ENCODE measurements at regions not wholly inside any gene's neighbourhood (a gene's known extent, or its start where the extent isn't known, plus 50 kb on each side); places are given as distances from the start of the nearest gene placed in this dataset.

- TF ChIP-seq, protein P1, sequence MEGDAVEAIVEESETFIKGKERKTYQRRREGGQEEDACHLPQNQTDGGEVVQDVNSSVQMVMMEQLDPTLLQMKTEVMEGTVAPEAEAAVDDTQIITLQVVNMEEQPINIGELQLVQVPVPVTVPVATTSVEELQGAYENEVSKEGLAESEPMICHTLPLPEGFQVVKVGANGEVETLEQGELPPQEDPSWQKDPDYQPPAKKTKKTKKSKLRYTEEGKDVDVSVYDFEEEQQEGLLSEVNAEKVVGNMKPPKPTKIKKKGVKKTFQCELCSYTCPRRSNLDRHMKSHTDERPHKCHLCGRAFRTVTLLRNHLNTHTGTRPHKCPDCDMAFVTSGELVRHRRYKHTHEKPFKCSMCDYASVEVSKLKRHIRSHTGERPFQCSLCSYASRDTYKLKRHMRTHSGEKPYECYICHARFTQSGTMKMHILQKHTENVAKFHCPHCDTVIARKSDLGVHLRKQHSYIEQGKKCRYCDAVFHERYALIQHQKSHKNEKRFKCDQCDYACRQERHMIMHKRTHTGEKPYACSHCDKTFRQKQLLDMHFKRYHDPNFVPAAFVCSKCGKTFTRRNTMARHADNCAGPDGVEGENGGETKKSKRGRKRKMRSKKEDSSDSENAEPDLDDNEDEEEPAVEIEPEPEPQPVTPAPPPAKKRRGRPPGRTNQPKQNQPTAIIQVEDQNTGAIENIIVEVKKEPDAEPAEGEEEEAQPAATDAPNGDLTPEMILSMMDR (IDR thresholded peaks at IDR 0.05; ENCODE audit: insufficient read depth, low read depth, low read length), result no peak
- no peak for TF ChIP-seq EZH2 (IDR thresholded peaks at IDR 0.05; ENCODE audit: insufficient read depth, low read length)
These were observed 233.5 kb upstream of the KHDRBS2 start for GRCh38 chr6:62519574-62519973.

Measured in astrocyte (in vitro differentiated cells and primary cell).